Lower lobe of right lung (tissue), 2 donors: ENCODE measurements at regions not wholly inside any gene's neighbourhood (a gene's known extent, or its start where the extent isn't known, plus 50 kb on each side); places are given as distances from the start of the nearest gene placed in this dataset.
"Not testable (repeated sequence)": the region's sequence is repeated elsewhere in the genome, so short reads cannot be mapped to it uniquely, and the experiment has no call there.

Experiments
- ATAC-seq, 2 donors: fragments of 200-7000 bp; cut with Tn5 transposase; one replicate each; pipeline ENCODE4 v1.9.1; 2020 to 2022; ENCODE audit warnings: mild to moderate bottlenecking in 2 of 2, moderate library complexity in 2 of 2
- DNase-seq: peaks from one replicate; pipeline ENCODE4 v3.0.0-alpha.2; 2020
- H3K27ac ChIP-seq: fragments of 200-600 bp; one replicate; pipeline ENCODE4 v1.8.0; 2022
- H3K27me3 ChIP-seq: fragments of 200-600 bp; one replicate; pipeline ENCODE4 v1.8.0; 2022; ENCODE audit warnings: low read depth
- H3K36me3 ChIP-seq: fragments of 200-600 bp; one replicate; pipeline ENCODE4 v1.8.0; 2022; ENCODE audit warnings: mild to moderate bottlenecking
- H3K4me1 ChIP-seq: fragments of 200-600 bp; one replicate; pipeline ENCODE4 v1.8.0; 2022
- H3K4me3 ChIP-seq: fragments of 200-600 bp; one replicate; pipeline ENCODE4 v1.8.0; 2022; ENCODE audit warnings: mild to moderate bottlenecking
- H3K9me3 ChIP-seq: fragments of 200-600 bp; one replicate; pipeline ENCODE4 v1.8.0; 2022
- CTCF ChIP-seq: fragments of 200-600 bp; IDR thresholded peaks from one replicate; pipeline ENCODE4 v1.8.0; 2022; ENCODE audit warnings: antibody characterized with exemption, mild to moderate bottlenecking
- intact Hi-C: fragments of 100-400 bp; cut with DNase I; formaldehyde crosslinking; loops from one replicate; pipeline ENCODE4 v1.11.0; 2022
- donor health status: DM: no; HTN: yes; CAD: no; lungs with severe emphysema.

GRCh38 chr3:130826516-130827182, 67.2 kb upstream of the ATP2C1 start:
- TF ChIP-seq CTCF = no peak
- Histone ChIP-seq H3K27me3 (no peaks in the 10 kb centered on the region), H3K4me3 (no peak overlapping the region), H3K36me3 (no peaks in the 10 kb centered on the region), H3K9me3 (no peaks in the 10 kb centered on the region), H3K27ac (no peak overlapping the region), H3K4me1 (no peaks in the 10 kb centered on the region)
- no peak for ATAC-seq
- DNase-seq = no peak
- intact Hi-C loops = no loop called here

GRCh38 chr3:130827486-130827885, 66.4 kb upstream of the ATP2C1 start:
- intact Hi-C loops = no loop called here
- no peaks in the 10 kb centered on the region for H3K27me3 ChIP-seq
- DNase-seq (no peak), ATAC-seq (no peak)
- H3K36me3 ChIP-seq = no peaks in the 10 kb centered on the region
- no peak overlapping the region for H3K4me3 ChIP-seq
- no peaks in the 10 kb centered on the region for H3K9me3 ChIP-seq
- TF ChIP-seq CTCF = no peak
- H3K27ac ChIP-seq = no peak overlapping the region
- H3K4me1 ChIP-seq = no peaks in the 10 kb centered on the region

- intact Hi-C loops = no loop called here
Measured at GRCh38 chr3:130828948-130829947, 64.6 kb upstream of the ATP2C1 start.

GRCh38 chr3:130831719-130832400, 62.0 kb upstream of the ATP2C1 start:
- Histone ChIP-seq H3K27ac (no peak overlapping the region), H3K36me3 (no peaks in the 10 kb centered on the region), H3K4me1 (no peaks in the 10 kb centered on the region), H3K4me3 (no peak overlapping the region), H3K27me3 (no peaks in the 10 kb centered on the region), H3K9me3 (no peaks in the 10 kb centered on the region)
- no peak for TF ChIP-seq CTCF
- peak; percentile 51 for DNase-seq
- intact Hi-C loops = no loop called here
- ATAC-seq = no peak

More at GRCh38 chr3:130828948-130829947, 64.6 kb upstream of the ATP2C1 start:
- H3K36me3 ChIP-seq = no peaks in the 10 kb centered on the region
- no peaks in the 10 kb centered on the region for H3K4me1 ChIP-seq
- no peak overlapping the region for H3K27ac ChIP-seq
- H3K4me3 ChIP-seq = no peak overlapping the region
- H3K27me3 ChIP-seq = no peaks in the 10 kb centered on the region
- DNase-seq (no peak), ATAC-seq (no peak)
- no peaks in the 10 kb centered on the region for H3K9me3 ChIP-seq
- no peak for TF ChIP-seq CTCF

GRCh38 chr3:130832401-130832746, 61.5 kb upstream of the ATP2C1 start:
- H3K27me3 ChIP-seq, H3K9me3 ChIP-seq, ATAC-seq, intact Hi-C loops, H3K27ac ChIP-seq, H3K4me3 ChIP-seq, DNase-seq, H3K4me1 ChIP-seq, H3K36me3 ChIP-seq: not testable (repeated sequence)
